Ascending aorta (tissue), 2 donors: ENCODE measurements at regions not wholly inside any gene's neighbourhood (a gene's known extent, or its start where the extent isn't known, plus 50 kb on each side); places are given as distances from the start of the nearest gene placed in this dataset.
"Not testable (repeated sequence)": the region's sequence is repeated elsewhere in the genome, so short reads cannot be mapped to it uniquely, and the experiment has no call there.

ENCODE experiments used
- DNase-seq, 2 donors: peaks; one replicate each; pipeline ENCODE4 v3.0.0-alpha.2; 2019; ENCODE audit warnings: low spot score in 2 of 2
- H3K27ac ChIP-seq, 2 donors: fragments of 200-600 bp; sonication (generic); one replicate each; pipeline ENCODE4 v1.5.1; 2016 to 2017; ENCODE audit warnings: mild to moderate bottlenecking in 1 of 2
- H3K27me3 ChIP-seq: fragments of 200-600 bp; sonication (generic); one replicate; pipeline ENCODE4 v1.5.1; 2017
- H3K36me3 ChIP-seq, 2 donors: fragments of 200-600 bp; sonication (generic); one replicate each; pipeline ENCODE4 v1.5.1; 2016
- H3K4me1 ChIP-seq, 2 donors: fragments of 200-600 bp; sonication (generic); one replicate each; pipeline ENCODE4 v1.5.1; 2016 to 2017; ENCODE audit warnings: mild to moderate bottlenecking in 1 of 2
- H3K4me3 ChIP-seq, 2 donors: fragments of 200-600 bp; sonication (generic); one replicate each; pipeline ENCODE4 v1.5.1; 2016 to 2017; ENCODE audit warnings: mild to moderate bottlenecking in 1 of 2
- H3K9me3 ChIP-seq, 2 donors: fragments of 200-600 bp; sonication (generic); one replicate each; pipeline ENCODE4 v1.5.1; 2016
- CTCF ChIP-seq, 3 experiments: fragments of 200-600 bp in 2 of 3; fragments of 450-650 bp in 1 of 3; sonication (generic) in 2 of 3; IDR thresholded peaks; one replicate each; pipeline ENCODE4 v1.5.1; 2016 to 2019; ENCODE audit warnings: antibody characterized with exemption in 3 of 3, mild to moderate bottlenecking in 1 of 3, moderate library complexity in 1 of 3
- intact Hi-C: fragments of 100-400 bp; cut with DNase I; formaldehyde crosslinking; loops from one replicate; pipeline ENCODE4 v1.15.1; 2023

GRCh38 chr5:158050421-158050820 is 191.5 kb upstream of the CLINT1 start:
- Histone ChIP-seq H3K4me3 (no peak overlapping the region), H3K27ac (no peak overlapping the region), H3K9me3 (no peaks in the 10 kb centered on the region), H3K4me1 (no peaks in the 10 kb centered on the region), H3K27me3 (no peaks in the 10 kb centered on the region), H3K36me3 (no peaks in the 10 kb centered on the region)
- no peak for DNase-seq
- no peak for TF ChIP-seq CTCF (IDR thresholded peaks at IDR 0.05)
- intact Hi-C loops, result no loop called here

- no peak for DNase-seq
- Histone ChIP-seq H3K4me1 (no peaks in the 10 kb centered on the region), H3K9me3 (no peaks in the 10 kb centered on the region)
Observed at GRCh38 chr5:158049459-158049858, 190.5 kb upstream of the CLINT1 start.

GRCh38 chr5:158045696-158046095 is 186.8 kb upstream of the CLINT1 start:
- DNase-seq, result no peak
- Histone ChIP-seq H3K4me1 (no peaks in the 10 kb centered on the region), H3K27ac (no peak overlapping the region), H3K4me3 (no peak overlapping the region), H3K27me3 (no peaks in the 10 kb centered on the region), H3K36me3 (no peaks in the 10 kb centered on the region), H3K9me3 (no peaks in the 10 kb centered on the region)
- TF ChIP-seq CTCF (IDR thresholded peaks at IDR 0.05), result no peak
- intact Hi-C loops, result no loop called here

More at GRCh38 chr5:158049459-158049858, 190.5 kb upstream of the CLINT1 start:
- H3K27me3 ChIP-seq, result no peaks in the 10 kb centered on the region
- H3K36me3 ChIP-seq, result no peaks in the 10 kb centered on the region
- intact Hi-C loops, result no loop called here
- no peak overlapping the region for H3K4me3 ChIP-seq
- H3K27ac ChIP-seq, result no peak overlapping the region
- no peak for TF ChIP-seq CTCF (IDR thresholded peaks at IDR 0.05)

- Histone ChIP-seq H3K27ac (no peak overlapping the region), H3K27me3 (no peaks in the 10 kb centered on the region), H3K36me3 (no peaks in the 10 kb centered on the region), H3K4me3 (no peak overlapping the region), H3K9me3 (peaks cover 0 to 7% of the 10 kb centered on the region in 2 donors), H3K4me1 (no peaks in the 10 kb centered on the region)
- no peak for DNase-seq
- intact Hi-C loops, result no loop called here
- no peak for TF ChIP-seq CTCF (IDR thresholded peaks at IDR 0.05)
Observed at GRCh38 chr5:158039911-158040347, 181.0 kb upstream of the CLINT1 start.

- Histone ChIP-seq H3K4me3 (no peak overlapping the region), H3K27ac (no peak overlapping the region), H3K27me3 (no peaks in the 10 kb centered on the region), H3K36me3 (no peaks in the 10 kb centered on the region), H3K4me1 (no peaks in the 10 kb centered on the region), H3K9me3 (peaks cover 0 to 12% of the 10 kb centered on the region in 2 donors)
- no peak for TF ChIP-seq CTCF (IDR thresholded peaks at IDR 0.05)
- intact Hi-C loops, result no loop called here
- DNase-seq, result no peak
Observed at GRCh38 chr5:158039441-158039840, 180.5 kb upstream of the CLINT1 start.

GRCh38 chr5:158036983-158037595 is 178.1 kb upstream of the CLINT1 start:
- H3K27me3 ChIP-seq, H3K27ac ChIP-seq, DNase-seq, H3K4me1 ChIP-seq, intact Hi-C loops, H3K36me3 ChIP-seq, H3K4me3 ChIP-seq: not testable (repeated sequence)
- H3K9me3 ChIP-seq, result peaks cover 0 to 13% of the 10 kb centered on the region in 2 donors

- H3K27ac ChIP-seq, H3K4me1 ChIP-seq, DNase-seq, H3K4me3 ChIP-seq, H3K36me3 ChIP-seq, H3K27me3 ChIP-seq, intact Hi-C loops: not testable (repeated sequence)
- peaks cover 0 to 13% of the 10 kb centered on the region in 2 donors for H3K9me3 ChIP-seq
Observed at GRCh38 chr5:158034586-158034985, 175.6 kb upstream of the CLINT1 start.
